Caco-2 (cell line): ENCODE measurements at regions not wholly inside any gene's neighbourhood (a gene's known extent, or its start where the extent isn't known, plus 50 kb on each side); places are given as distances from the start of the nearest gene placed in this dataset.

Source experiments
- BruUV-seq: library from RNA; stranded (reverse); fragments of 400-500 nt; replicated peaks from 2 replicates; lab custom pipeline; 2021; lab: Mats Ljungman, UMichigan
- CTCF ChIA-PET: fragments of 300-600 bp; sonication (Branson Sonifier 250); formaldehyde crosslinking; loops from one replicate; lab custom pipeline; 2022; ENCODE audit warnings: antibody characterized with exemption; lab: Charles Lee
- POLR2A ChIA-PET: fragments of 300-600 bp; sonication (Branson Sonifier 250); formaldehyde crosslinking; loops from one replicate; lab custom pipeline; 2022; ENCODE audit warnings: antibody characterized with exemption; lab: Charles Lee
- DNase-seq, 2 experiments: peaks; one replicate each; pipeline versions ENCODE4 v3.0.0 to v3.0.0-alpha.2; 2020 to 2022
- H3K27me3 ChIP-seq: replicated peaks from 2 replicates; pipeline ENCODE4 v1.6.0; 2011; ENCODE audit warnings: low read length; ENCODE audit not compliant: control insufficient read depth, insufficient read depth
- H3K36me3 ChIP-seq: 2 replicates; pipeline ENCODE4 v1.5.1; 2011; ENCODE audit warnings: low read length; ENCODE audit not compliant: control insufficient read depth, insufficient read depth
- H3K4me1 ChIP-seq: fragments of 250-450 bp; sonication (Bioruptor Pico); 2 replicates; pipeline ENCODE4 v1.5.1; 2020; ENCODE audit warnings: mild to moderate bottlenecking
- H3K4me3 ChIP-seq: 2 replicates; pipeline ENCODE4 v1.5.1; 2011; ENCODE audit warnings: low read depth, mild to moderate bottlenecking, control low read depth, low read length
- H3K9me3 ChIP-seq: fragments of 250-450 bp; sonication (Bioruptor Pico); 2 replicates; pipeline ENCODE4 v1.5.1; 2020; ENCODE audit warnings: mild to moderate bottlenecking, moderate library complexity
- H3K27ac Mint-ChIP-seq: one replicate; pipeline ENCODE4 v1.8.0; 2022; ENCODE audit warnings: mixed read lengths; ENCODE audit not compliant: unreplicated experiment
- H3K27me3 Mint-ChIP-seq: one replicate; pipeline ENCODE4 v1.8.0; 2022; ENCODE audit warnings: mixed read lengths; ENCODE audit not compliant: insufficient read depth, unreplicated experiment
- H3K36me3 Mint-ChIP-seq: one replicate; pipeline ENCODE4 v1.8.0; 2022; ENCODE audit warnings: mild to moderate bottlenecking, mixed read lengths; ENCODE audit not compliant: insufficient read depth, unreplicated experiment
- H3K4me1 Mint-ChIP-seq: one replicate; pipeline ENCODE4 v1.8.0; 2022; ENCODE audit warnings: low read depth, mixed read lengths; ENCODE audit not compliant: unreplicated experiment
- H3K4me3 Mint-ChIP-seq: one replicate; pipeline ENCODE4 v1.8.0; 2022; ENCODE audit warnings: mild to moderate bottlenecking, moderate library complexity, mixed read lengths; ENCODE audit not compliant: unreplicated experiment
- H3K9me3 Mint-ChIP-seq: one replicate; pipeline ENCODE4 v1.8.0; 2022; ENCODE audit warnings: mixed read lengths; ENCODE audit not compliant: unreplicated experiment
- intact Hi-C: fragments of 100-400 bp; cut with micrococcal nuclease; formaldehyde crosslinking; loops from one replicate; pipeline ENCODE4 v1.10.0; 2022; ENCODE audit not compliant: unreplicated experiment
- TF ChIP-seq, protein P1 (sequence below), 2 experiments: fragments of 200-600 bp in 1 of 2; IDR thresholded peaks; 1 replicate in 1 of 2; 2 replicates in 1 of 2; pipeline versions ENCODE4 v1.5.1 to v1.8.0; 2011 to 2022; ENCODE audit warnings: antibody characterized with exemption in 1 of 2, control low read depth in 1 of 2, inconsistent platforms in 1 of 2, low read depth in 1 of 2, low read length in 1 of 2, mild to moderate bottlenecking in 1 of 2, moderate library complexity in 1 of 2; ENCODE audit not compliant: insufficient read depth in 1 of 2, severe bottlenecking in 1 of 2, unreplicated experiment in 1 of 2

DNA sequence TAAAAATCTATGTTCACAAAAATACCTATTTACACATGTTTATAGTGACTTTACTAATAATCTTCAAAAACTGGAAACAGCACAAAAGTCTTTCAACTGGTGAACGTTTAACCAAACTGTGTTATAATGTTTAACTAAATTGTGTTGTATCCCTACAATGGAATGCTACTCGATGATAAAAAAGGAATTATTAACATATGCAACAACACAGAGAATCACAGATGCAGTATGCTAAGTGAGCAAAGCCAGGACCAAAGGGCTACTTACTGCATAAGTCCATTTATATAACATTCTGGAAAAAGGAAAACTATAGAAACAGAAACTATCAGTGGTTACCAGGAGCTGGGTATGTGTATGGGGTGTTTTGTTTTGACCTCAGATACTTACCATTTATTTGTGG, 602.2 kb upstream of the BTBD3 start:
- H3K27ac Mint-ChIP-seq, result no peak overlapping the region
- no peak overlapping the region for H3K4me3 Mint-ChIP-seq
- H3K4me1 Mint-ChIP-seq, result no peaks in the 10 kb centered on the region
- Histone ChIP-seq H3K27me3 (no peaks in the 10 kb centered on the region), H3K9me3 (peaks cover 3% of the 10 kb centered on the region; the same call in 1 of the 2 replicates), H3K4me3 (no peak overlapping the region), H3K36me3 (no peaks in the 10 kb centered on the region), H3K4me1 (no peaks in the 10 kb centered on the region)
- BruUV-seq, result no TSS peak
- ChIA-PET POLR2A (no interaction called here), CTCF (no interaction called here)
- no peaks in the 10 kb centered on the region for H3K27me3 Mint-ChIP-seq
- intact Hi-C loops, result no loop called here
- TF ChIP-seq, protein P1, sequence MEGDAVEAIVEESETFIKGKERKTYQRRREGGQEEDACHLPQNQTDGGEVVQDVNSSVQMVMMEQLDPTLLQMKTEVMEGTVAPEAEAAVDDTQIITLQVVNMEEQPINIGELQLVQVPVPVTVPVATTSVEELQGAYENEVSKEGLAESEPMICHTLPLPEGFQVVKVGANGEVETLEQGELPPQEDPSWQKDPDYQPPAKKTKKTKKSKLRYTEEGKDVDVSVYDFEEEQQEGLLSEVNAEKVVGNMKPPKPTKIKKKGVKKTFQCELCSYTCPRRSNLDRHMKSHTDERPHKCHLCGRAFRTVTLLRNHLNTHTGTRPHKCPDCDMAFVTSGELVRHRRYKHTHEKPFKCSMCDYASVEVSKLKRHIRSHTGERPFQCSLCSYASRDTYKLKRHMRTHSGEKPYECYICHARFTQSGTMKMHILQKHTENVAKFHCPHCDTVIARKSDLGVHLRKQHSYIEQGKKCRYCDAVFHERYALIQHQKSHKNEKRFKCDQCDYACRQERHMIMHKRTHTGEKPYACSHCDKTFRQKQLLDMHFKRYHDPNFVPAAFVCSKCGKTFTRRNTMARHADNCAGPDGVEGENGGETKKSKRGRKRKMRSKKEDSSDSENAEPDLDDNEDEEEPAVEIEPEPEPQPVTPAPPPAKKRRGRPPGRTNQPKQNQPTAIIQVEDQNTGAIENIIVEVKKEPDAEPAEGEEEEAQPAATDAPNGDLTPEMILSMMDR (IDR thresholded peaks at IDR 0.05; ENCODE audit: insufficient read depth in 1 of 2, low read depth in 1 of 2, low read length in 1 of 2, severe bottlenecking in 1 of 2, unreplicated experiment in 1 of 2), result no peak
- no peak for DNase-seq
- H3K9me3 Mint-ChIP-seq, result peaks cover 23% of the 10 kb centered on the region
- no peaks in the 10 kb centered on the region for H3K36me3 Mint-ChIP-seq

DNA sequence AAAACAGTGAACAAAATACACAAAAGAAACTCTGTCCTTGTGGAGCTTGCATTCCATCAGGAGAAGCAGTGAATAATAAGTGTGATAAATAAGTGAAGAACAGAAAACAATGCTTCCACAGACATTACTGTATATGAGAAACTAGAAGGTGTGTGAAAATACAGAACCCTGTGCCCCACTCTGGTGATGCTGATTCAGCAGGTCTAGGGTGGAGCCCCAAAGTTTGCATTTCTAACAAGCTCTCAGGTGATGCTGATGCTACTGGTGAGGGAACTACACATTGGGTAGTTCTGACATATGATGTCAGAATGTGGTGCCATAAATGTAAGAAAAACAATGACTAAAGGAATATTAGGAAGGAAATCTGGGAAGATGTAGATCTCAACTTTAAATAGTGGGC, 601.4 kb upstream of the BTBD3 start:
- no peaks in the 10 kb centered on the region for H3K4me1 ChIP-seq
- Mint-ChIP-seq H3K4me3 (no peak overlapping the region), H3K27ac (no peak overlapping the region), H3K4me1 (no peaks in the 10 kb centered on the region), H3K36me3 (no peaks in the 10 kb centered on the region), H3K9me3 (peaks cover 30% of the 10 kb centered on the region), H3K27me3 (no peaks in the 10 kb centered on the region)
- H3K27me3 ChIP-seq, result no peaks in the 10 kb centered on the region
- no peak for DNase-seq
- peaks cover 8% of the 10 kb centered on the region for H3K9me3 ChIP-seq
- no peaks in the 10 kb centered on the region for H3K36me3 ChIP-seq
- CTCF ChIA-PET, result no interaction called here
- no TSS peak for BruUV-seq
- TF ChIP-seq, protein P1 (IDR thresholded peaks at IDR 0.05; ENCODE audit: insufficient read depth in 1 of 2, low read depth in 1 of 2, low read length in 1 of 2, severe bottlenecking in 1 of 2, unreplicated experiment in 1 of 2), result no peak
- no peak overlapping the region for H3K4me3 ChIP-seq
- intact Hi-C loops, result no loop called here
- POLR2A ChIA-PET, result no interaction called here

DNA sequence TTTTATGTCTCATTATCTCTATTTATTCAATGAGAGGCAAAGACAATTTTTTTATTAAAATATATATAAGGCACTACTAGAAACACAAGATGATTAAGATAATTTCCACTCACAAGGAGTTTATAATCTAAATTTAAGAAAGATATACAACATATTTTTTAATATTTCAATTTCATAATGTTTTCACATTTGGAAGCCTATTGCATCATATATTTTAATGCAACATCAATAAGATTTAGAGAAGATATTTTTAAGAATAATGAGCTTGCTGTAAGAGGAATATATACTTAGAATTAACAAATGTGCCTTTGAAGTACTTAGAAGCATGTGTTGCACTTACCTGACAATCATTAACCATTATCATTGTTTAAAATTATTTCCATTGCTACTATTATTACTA, 597.7 kb upstream of the BTBD3 start:
- no peaks in the 10 kb centered on the region for H3K4me1 Mint-ChIP-seq
- H3K4me3 Mint-ChIP-seq, result no peak overlapping the region
- peaks cover 4% of the 10 kb centered on the region for H3K27me3 Mint-ChIP-seq
- Histone ChIP-seq H3K36me3 (no peaks in the 10 kb centered on the region), H3K4me3 (no peak overlapping the region), H3K4me1 (no peaks in the 10 kb centered on the region), H3K27me3 (no peaks in the 10 kb centered on the region), H3K9me3 (peaks cover 13% of the 10 kb centered on the region)
- intact Hi-C loops, result no loop called here
- H3K27ac Mint-ChIP-seq, result no peak overlapping the region
- no peak for DNase-seq
- no peaks in the 10 kb centered on the region for H3K36me3 Mint-ChIP-seq
- POLR2A ChIA-PET, result no interaction called here
- peaks cover 48% of the 10 kb centered on the region for H3K9me3 Mint-ChIP-seq
- no TSS peak for BruUV-seq
- CTCF ChIA-PET, result no interaction called here
- TF ChIP-seq, protein P1 (IDR thresholded peaks at IDR 0.05; ENCODE audit: insufficient read depth in 1 of 2, low read depth in 1 of 2, low read length in 1 of 2, severe bottlenecking in 1 of 2, unreplicated experiment in 1 of 2), result no peak
